Transverse colon (tissue), 4 donors: ENCODE measurements at regions not wholly inside any gene's neighbourhood (a gene's known extent, or its start where the extent isn't known, plus 50 kb on each side); places are given as distances from the start of the nearest gene placed in this dataset.

Source experiments
- CTCF ChIP-seq, 5 experiments: fragments of 200-600 bp in 3 of 5; fragments of 450-650 bp in 2 of 5; sonication (generic) in 3 of 5; IDR thresholded peaks; 1 replicate in 2 of 5; 2 replicates in 3 of 5; pipeline ENCODE4 v1.5.1; 2016 to 2017; ENCODE audit warnings: antibody characterized with exemption in 5 of 5, inconsistent platforms in 3 of 5, mild to moderate bottlenecking in 2 of 5, moderate library complexity in 1 of 5
- POLR2A ChIP-seq: fragments of 450-650 bp; IDR thresholded peaks from one replicate; pipeline ENCODE4 v1.6.1; 2016; ENCODE audit warnings: antibody characterized with exemption, mild to moderate bottlenecking, moderate library complexity
- POLR2AphosphoS5 ChIP-seq, 3 donors: sonication (generic); formaldehyde crosslinking; IDR thresholded peaks; one replicate each; pipeline ENCODE4 v1.6.1; 2016; ENCODE audit warnings: antibody characterized with exemption in 3 of 3

- TF ChIP-seq POLR2A (no peak), CTCF (IDR thresholded peaks at IDR 0.05) (no peak), POLR2AphosphoS5 (IDR thresholded peaks at IDR 0.05) (no peak)
These were observed 2619.6 kb downstream of the PCDH7 start for GRCh38 chr4:33339762-33340161.
